Neural progenitor cell (in vitro differentiated cells): ENCODE measurements at regions not wholly inside any gene's neighbourhood (a gene's known extent, or its start where the extent isn't known, plus 50 kb on each side); places are given as distances from the start of the nearest gene placed in this dataset.

Source experiments
- CTCF ChIP-seq: fragments of 200-600 bp; sonication (generic); IDR thresholded peaks from 2 replicates; pipeline ENCODE4 v1.5.1; 2017; ENCODE audit warnings: antibody characterized with exemption, mild to moderate bottlenecking
- EZH2 ChIP-seq: fragments of 200-600 bp; sonication (generic); IDR thresholded peaks from 2 replicates; pipeline ENCODE4 v1.6.1; 2017; ENCODE audit warnings: antibody characterized with exemption, mild to moderate bottlenecking, moderate library complexity
- EZH2phosphoT487 ChIP-seq: fragments of 200-600 bp; sonication (generic); IDR thresholded peaks from 2 replicates; pipeline ENCODE4 v1.6.1; 2017; ENCODE audit warnings: antibody characterized with exemption

GRCh38 chr12:90858252-90858651, 96.7 kb downstream of the CCER1 start:
- no peak for TF ChIP-seq CTCF
- no peak for TF ChIP-seq EZH2
- no peak for TF ChIP-seq EZH2phosphoT487
